ENCODE measurements at regions not wholly inside any gene's neighbourhood (a gene's known extent, or its start where the extent isn't known, plus 50 kb on each side); places are given as distances from the start of the nearest gene placed in this dataset.

DNA sequence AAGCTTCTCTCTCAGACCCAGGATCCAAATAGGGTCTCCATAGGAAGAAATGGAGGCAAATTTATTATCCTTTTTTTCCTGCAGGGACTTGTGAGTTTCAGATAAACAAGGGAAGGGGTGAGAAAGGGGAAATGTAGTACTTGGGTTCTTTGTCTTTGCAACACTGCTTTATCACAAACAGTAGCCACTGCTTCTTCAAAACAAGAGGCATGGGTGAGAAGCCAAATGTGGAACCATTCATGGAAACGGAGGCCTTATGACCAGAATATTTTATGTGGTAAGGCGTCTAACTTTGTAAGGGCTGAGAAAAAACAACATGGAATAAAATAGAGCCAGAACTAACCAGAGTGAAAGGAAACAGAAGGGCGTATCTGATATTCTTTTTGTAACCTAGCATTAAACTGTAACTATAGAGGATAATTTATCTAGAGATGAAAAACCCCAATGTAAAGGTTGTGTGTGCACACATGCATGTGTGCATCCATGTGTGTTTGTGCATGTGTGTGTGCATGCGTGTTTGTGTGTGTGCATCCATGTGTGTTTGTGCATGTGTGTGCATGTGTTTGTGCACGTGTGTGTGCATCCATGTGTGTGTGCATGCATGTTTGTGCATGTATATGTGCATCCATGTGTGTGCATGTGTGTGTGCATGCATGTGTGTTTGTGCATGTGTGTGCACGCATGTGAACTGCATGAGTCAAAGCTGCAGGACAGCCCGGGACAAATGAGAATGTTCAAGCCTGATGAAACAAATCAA, 143.3 kb upstream of the SMLR1 start:
- TF ChIP-seq POLR2AphosphoS5 (IDR thresholded peaks at IDR 0.05; ENCODE audit: insufficient read depth in 1 of 2, low read depth in 1 of 2) (no peak), POLR2A (IDR thresholded peaks at IDR 0.05) (no peak)
